HG03575 (cell line): ENCODE measurements at regions not wholly inside any gene's neighbourhood (a gene's known extent, or its start where the extent isn't known, plus 50 kb on each side); places are given as distances from the start of the nearest gene placed in this dataset.

Source experiments
- ATAC-seq: cut with Tn5 transposase; IDR thresholded peaks from one replicate; pipeline ENCODE4 v1.9.1; 2021; ENCODE audit not compliant: unreplicated experiment, insufficient number of reproducible peaks, low FRiP score; ENCODE audit errors: extremely low read depth

- ATAC-seq, result no peak
These were observed 615.6 kb upstream of the NECTIN3 start for GRCh38 chr3:110456001-110456400.

GRCh38 chr3:110456438-110457138 lies 615.0 kb upstream of the NECTIN3 start:
- ATAC-seq, result no peak

DNA sequence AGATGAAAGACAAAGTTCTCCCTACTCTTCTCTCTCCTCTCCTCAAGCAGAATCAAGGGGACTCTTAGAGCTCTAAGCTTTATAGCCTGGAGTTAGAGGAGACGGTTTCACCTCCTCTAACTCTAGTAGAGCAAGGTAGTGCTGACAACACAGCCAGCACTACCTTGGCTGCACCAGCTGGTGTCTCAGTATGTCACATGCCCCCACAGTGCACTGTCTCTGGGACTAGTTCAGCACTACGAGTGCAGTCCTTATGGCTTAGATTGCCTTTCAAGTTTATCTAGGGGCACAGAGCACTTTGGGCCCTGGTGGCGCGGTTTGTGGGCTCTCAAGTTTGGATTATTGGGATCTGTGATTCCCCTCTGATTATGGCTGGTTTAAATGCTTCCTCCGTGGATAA lies 614.1 kb upstream of the NECTIN3 start:
- no peak for ATAC-seq

DNA sequence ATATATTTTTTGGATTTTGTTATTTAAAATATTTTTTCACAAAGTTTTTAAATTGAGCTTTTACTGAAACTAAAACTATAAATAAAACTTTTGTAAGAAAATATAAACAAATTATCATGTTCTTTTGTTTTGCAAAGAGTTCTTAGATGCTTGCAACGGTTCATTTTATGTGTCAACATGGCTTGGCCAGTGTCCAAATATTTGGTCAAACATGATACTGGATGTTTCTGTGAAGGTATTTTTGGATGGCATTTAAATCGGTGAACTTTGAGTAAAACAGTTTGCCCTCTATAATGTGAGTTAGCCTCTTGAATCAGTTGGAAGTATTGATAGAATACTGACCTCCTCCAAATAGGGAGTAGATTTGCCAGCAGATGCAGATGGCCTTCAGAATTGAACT lies 612.6 kb upstream of the NECTIN3 start:
- ATAC-seq, result no peak

- ATAC-seq, result no peak
These were observed 601.3 kb upstream of the NECTIN3 start for GRCh38 chr3:110470310-110470709.

GRCh38 chr3:110473405-110473804 lies 598.2 kb upstream of the NECTIN3 start:
- ATAC-seq, result no peak

GRCh38 chr3:110474397-110474796 lies 597.2 kb upstream of the NECTIN3 start:
- no peak for ATAC-seq

- ATAC-seq, result no peak
These were observed 593.1 kb upstream of the NECTIN3 start for GRCh38 chr3:110478377-110479054.

DNA sequence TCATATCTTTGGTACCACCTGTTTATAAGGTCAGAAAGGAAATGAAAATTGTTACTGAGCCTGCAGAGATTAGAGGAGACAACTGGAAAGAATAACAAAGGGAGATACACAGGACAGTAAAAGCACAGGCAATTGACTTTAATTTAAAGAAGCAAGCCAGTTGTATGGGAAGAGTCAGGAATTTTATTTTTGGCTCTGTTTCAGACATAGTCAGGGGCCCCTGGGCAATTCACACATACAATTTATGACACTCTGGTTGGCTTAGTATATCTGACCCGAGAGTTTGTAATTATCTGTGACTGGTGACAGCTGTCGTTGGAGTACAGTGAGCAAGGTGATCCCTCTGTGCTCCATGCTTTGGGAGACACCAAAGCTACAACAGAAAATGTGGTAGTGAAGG lies 591.9 kb upstream of the NECTIN3 start:
- no peak for ATAC-seq

DNA sequence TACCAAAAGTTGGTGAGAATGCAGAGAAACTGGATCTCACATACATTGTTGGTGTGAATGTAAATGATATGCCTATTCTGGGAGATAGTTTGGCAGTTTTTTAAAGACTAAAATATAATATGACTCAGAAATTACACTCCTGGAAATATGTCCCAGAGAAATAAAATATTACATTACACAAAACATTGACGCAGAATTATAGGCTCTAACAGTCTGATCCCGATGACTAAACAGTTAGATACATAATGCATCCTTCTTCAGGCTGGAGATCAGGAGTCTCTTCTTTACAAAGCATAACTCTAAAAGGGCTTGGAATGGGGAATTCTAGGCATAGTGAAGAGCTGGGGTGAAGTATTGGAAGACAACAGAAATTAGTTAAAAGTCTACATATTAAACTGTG lies 586.2 kb upstream of the NECTIN3 start:
- no peak for ATAC-seq

DNA sequence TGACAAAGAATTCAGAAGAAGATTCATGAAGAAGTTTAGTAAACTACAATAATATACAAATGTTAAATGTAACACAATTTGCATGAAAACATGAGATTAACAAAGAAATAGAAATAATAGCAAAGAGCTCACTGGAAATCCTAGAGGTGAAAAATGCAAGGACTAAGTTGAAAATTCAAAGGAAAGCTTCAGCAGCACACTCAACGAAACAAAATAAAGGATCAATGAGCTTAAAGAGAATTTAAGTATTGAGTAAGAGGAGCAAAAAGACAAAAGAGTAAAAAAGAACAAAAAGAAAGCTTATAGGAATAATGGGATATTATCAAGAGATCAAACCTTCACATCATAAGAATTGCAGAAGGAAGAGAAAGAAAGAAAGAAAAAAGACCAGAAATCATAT lies 583.8 kb upstream of the NECTIN3 start:
- no peak for ATAC-seq

DNA sequence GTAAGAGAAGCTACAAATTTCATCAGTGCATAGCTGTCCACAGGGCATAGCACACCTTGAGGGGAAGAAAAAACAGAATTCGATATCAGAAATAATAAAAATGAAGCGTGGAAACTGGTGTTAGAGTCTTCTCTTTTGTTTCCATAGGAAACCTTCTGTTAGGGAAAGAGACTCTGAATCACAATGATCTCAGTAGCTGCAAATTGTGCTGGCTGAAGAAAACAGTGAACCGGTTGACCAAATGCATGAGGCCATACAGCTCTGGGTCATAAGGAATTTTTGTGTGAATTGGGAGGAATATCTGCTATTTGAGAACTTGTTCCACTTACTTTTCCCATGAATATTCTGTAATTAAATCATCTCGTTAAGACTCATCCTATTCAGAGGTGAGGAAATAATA lies 580.2 kb upstream of the NECTIN3 start:
- ATAC-seq, result no peak

- ATAC-seq, result no peak
These were observed 578.7 kb upstream of the NECTIN3 start for GRCh38 chr3:110492876-110493275.

- no peak for ATAC-seq
These were observed 578.1 kb upstream of the NECTIN3 start for GRCh38 chr3:110493438-110494092.

DNA sequence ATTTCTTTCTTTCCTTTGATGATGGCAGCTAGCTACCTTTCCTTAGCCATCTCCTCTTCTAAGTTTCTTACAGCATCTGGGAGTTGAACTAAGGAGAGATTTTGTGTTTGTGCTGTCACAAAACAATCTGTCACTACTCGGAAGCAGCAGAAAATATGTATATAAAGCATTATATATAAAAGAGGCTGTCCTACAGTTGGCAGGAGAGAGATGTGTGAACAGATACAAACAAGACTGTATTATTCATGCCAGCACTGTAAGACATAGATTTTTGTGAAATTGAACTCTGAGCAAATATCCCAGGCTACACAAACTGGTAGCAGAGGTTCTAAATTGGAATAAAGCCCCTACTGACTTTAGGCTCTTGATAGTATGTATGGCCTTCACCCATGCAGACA lies 577.5 kb upstream of the NECTIN3 start:
- ATAC-seq, result no peak

DNA sequence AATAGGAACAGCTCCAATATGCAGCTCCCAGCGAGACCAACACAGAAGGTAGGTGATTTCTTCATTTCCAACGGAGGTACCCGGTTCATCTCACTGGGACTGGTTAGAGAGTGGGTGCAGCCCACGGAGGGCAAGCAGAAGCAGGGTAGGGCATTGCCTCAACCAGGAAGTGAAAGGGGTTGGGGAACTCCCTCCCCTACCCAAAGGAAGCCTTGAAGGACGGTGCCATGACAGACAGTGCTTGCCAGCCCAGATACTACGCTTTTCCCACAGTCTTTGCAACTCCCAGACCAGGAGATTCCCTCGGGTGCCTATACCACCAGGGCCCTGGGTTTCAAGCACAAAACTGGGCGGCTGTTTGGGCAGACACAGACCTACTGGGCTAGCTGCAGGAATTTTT lies 576.9 kb upstream of the NECTIN3 start:
- no peak for ATAC-seq

DNA sequence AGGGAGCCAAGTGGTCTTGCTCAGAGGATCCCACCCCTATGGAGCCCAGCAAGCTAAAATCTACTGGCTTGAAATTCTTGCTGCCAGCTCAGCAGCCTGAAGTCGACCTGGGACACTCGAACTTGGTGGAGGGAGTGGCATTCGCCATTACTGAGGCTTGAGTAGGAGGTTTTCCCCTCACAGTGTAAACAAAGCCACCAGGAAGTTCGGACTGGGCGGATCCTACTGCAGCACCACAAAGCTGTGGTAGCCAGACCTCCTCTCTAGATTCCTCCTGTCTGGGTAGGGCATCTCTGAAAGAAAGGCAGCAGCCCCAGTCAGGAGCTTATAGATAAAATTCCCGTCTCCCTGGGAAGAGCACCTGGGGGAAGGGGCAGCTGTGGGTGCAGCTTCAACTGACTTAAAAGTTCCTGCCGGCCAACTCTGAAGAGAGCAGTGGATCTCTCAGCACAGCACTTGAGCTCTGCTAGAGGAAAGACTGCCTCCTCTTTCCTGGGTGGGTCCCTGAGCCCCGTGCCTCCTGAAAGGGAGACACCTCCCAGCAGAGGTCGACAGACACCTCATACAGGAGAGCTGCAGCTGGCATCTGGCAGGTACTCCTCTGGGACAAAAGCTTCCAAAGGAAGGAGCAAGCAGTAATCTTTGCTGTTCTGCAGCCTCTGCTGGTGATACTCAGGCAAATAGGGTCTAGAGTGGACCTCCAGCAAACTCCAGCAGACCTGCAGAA lies 576.3 kb upstream of the NECTIN3 start:
- ATAC-seq, result no peak

DNA sequence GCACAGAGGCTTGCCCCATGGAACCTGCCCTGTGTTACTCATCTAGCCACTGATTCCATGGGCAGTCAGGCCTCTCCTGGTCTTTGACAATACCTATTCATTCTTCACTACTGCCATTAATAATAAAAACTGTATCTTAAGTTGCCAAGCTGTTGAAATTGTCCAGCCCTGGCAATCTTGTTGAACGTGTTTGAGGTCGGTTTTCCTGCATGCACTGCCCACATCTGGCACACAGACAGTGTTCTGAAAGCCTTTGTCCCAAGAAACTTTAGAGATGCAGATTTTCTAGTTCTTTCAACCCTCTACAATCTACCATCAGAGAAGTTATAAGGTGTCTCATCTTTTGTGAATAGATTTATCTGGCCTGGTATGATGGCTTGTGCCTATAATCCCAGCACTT lies 567.2 kb upstream of the NECTIN3 start:
- ATAC-seq, result no peak

DNA sequence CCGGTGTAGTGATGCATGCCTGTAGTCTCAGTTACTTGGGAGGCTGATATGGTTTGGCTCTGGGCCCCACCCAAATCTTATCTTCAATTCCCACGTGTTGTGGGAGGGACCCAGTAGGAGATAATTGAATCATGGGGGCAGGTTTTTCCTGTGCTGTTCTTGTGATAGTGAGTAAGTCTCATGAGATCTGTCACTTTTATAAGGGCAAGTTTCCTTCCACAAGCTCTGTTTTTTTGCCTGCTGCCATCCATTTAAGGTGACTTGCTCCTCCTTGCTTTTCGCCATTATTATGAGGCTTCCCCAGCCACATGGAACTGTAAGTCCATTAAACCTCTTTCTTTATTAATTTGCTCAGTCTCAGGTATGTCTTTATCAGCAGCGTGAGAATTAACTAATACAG lies 566.7 kb upstream of the NECTIN3 start:
- ATAC-seq, result no peak

DNA sequence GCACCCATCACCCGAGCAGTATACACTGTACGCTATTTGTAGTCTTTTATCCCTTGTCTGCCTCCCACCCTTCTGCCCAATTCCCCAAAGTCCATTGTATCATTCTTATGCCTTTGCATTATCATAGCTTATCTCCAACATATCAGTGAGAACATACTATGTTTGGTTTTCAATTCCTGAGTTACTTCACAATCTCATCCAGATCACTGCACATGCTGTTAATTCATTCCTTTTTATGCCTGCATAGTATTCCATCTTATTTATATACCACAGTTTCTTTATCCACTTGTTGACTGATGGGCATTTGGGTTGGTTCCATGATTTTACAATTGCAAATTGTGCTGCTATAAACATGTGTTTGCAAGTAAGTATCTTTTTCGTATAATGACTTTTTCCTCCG lies 564.7 kb upstream of the NECTIN3 start:
- ATAC-seq, result no peak
